ENCODE measurements at regions not wholly inside any gene's neighbourhood (a gene's known extent, or its start where the extent isn't known, plus 50 kb on each side); places are given as distances from the start of the nearest gene placed in this dataset.

DNA sequence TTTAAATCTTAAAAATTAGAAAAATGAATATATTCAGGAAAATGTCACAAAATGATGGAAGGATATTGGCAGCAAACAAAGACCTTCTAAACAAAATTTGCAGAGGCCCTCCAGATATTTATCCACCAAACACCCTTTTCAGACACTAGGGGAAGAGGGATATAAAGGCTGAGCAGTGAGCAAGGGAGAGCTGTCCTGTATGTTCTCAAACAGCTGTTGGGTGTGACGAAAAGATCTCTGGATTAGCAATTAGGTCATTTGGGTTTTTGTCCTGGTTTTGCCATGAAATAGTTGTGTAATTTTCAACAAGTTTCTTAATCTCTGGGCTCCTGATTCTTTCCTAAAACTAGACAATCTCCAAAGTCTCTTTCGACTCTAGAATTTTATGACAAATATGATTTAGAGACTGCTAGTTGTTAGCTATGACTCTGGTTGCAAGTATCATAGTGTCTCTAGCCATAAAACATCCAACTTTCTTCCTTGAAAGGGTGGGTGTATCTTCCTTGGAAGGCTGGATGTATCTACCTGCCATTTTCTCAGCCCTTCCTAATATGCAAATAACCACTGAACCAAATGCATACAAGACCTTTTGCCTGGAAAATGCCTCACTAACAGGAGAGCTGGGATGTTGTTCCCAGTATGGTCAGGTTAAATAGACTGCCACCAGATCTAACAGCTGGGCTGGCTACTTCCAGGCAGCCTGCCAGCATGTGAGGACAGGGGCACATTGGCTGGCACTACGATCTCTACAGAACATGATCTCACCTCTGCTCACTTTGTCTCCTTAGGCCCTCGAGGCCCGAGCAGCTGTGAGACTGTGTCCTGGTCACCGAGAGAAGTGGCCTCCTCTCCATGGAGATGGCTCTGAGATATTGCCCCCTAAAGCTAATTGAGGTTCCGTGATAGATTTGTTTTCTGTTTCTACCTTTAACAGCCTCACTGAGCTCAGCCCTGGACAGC lies 225.5 kb upstream of the JADE1 start:
- TF ChIP-seq, protein P1, sequence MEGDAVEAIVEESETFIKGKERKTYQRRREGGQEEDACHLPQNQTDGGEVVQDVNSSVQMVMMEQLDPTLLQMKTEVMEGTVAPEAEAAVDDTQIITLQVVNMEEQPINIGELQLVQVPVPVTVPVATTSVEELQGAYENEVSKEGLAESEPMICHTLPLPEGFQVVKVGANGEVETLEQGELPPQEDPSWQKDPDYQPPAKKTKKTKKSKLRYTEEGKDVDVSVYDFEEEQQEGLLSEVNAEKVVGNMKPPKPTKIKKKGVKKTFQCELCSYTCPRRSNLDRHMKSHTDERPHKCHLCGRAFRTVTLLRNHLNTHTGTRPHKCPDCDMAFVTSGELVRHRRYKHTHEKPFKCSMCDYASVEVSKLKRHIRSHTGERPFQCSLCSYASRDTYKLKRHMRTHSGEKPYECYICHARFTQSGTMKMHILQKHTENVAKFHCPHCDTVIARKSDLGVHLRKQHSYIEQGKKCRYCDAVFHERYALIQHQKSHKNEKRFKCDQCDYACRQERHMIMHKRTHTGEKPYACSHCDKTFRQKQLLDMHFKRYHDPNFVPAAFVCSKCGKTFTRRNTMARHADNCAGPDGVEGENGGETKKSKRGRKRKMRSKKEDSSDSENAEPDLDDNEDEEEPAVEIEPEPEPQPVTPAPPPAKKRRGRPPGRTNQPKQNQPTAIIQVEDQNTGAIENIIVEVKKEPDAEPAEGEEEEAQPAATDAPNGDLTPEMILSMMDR (IDR thresholded peaks at IDR 0.05), result no peak
- ATAC-seq (ENCODE audit: low FRiP score), result no peak
- no peak for DNase-seq (ENCODE audit: low spot score)

DNA sequence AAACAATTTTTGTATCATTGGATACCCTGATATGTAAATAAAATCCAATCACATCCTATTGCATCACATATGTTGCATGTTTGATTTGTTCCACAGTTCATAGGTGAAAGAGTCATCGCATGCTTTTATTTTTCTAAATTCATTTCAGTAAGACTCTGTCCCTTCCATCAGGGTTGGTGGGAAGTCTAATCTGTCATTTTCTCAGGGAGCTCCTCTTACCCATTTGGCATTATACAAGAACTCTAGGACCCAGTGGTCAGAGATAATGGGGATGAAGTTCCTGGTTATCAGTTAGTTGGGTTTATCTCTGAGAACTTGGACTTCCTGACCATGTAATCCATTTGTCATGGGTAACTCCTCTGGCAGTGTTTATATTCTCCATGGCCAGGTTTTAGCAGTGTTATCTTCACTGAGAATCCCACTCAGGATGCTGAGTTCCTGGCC lies 227.1 kb upstream of the JADE1 start:
- DNase-seq (ENCODE audit: low spot score), result no peak
- TF ChIP-seq, protein P1 (IDR thresholded peaks at IDR 0.05), result no peak
- no peak for ATAC-seq (ENCODE audit: low FRiP score)

DNA sequence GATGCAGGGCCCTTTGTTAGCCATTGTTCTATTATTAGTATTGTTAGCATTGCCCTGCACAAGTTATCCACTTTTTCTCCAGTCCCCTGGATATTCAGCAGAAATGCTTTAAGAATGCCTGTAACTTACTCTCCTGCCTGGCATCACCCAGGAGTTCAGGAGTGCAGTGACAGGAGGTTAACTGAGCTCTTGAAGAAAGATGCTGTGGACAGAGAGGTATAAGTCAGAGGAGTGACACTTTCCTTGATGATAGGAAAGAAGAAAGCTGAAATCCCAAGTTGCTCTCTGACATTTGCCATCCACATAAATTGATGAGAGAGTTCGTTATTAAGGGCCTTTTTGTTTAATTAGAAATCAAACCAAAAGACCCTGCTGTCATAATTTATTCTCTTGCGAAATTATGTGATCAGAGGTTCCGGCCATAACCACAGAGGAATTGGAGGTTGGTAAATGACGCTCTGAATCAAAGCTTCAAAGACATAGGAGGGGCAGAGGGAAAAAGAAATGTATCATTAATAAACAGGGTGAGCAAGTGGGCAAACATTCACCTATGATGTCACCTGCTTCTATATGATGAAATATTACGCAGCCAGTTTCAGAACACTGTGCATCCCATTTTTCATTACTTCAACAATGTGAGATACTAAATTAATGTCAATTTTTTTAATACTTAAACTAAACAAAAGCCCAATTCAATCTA lies 230.2 kb upstream of the JADE1 start:
- ATAC-seq (ENCODE audit: low FRiP score) (no peak), DNase-seq (ENCODE audit: low spot score) (no peak)
- TF ChIP-seq, protein P1 (IDR thresholded peaks at IDR 0.05), result no peak

DNA sequence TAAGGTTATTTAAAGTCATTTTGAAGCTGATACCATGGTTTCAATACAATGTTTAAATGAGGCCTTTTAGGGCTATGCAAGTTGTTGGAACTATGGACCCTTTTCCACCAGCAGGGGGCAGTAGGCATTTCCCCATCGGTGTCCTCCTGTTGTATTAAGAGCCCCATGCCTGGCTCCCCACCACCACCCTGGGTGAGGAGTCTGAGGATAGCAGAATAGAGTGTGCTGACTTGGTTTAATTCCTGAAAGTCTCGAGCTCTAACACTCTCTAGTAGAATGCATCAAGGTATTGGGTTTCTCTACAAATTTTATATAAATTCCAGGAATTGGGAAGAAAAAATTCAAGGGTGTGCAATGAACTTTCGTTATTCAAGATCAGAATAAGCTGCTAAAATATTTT lies 234.8 kb upstream of the JADE1 start:
- ATAC-seq (ENCODE audit: low FRiP score) (no peak), DNase-seq (ENCODE audit: low spot score) (peak; percentile 40)
- TF ChIP-seq, protein P1 (IDR thresholded peaks at IDR 0.05), result no peak

- DNase-seq (ENCODE audit: low spot score) (no peak), ATAC-seq (ENCODE audit: low FRiP score) (no peak)
- TF ChIP-seq, protein P1 (IDR thresholded peaks at IDR 0.05), result no peak
Observed at GRCh38 chr4:128573781-128574508, 235.6 kb upstream of the JADE1 start.

DNA sequence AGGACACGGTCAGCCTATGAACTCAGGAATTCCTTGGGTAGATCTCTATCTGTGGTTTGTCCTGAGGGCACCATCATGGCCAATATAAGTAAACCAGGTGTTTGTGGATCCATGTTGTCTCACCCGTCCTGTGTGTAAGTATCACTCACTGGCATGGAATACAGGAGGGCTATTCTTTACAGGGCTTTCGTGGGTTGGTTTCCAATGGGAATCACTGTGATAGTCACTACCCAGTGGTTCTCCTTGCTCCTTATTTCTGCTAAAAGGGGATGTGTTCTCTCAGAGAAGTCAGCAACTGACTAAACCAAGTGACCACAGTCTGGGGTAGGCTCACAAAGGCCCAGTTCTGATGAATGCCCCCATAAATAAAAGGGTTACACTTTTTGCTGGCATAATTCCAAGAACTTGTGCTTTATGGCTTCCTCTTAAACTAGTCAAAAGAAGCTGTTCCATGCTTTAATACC lies 236.7 kb upstream of the JADE1 start:
- DNase-seq (ENCODE audit: low spot score) (no peak), ATAC-seq (ENCODE audit: low FRiP score) (no peak)
- TF ChIP-seq, protein P1 (IDR thresholded peaks at IDR 0.05), result no peak

All from omental fat pad (tissue), 3 donors.